ENCODE measurements at regions not wholly inside any gene's neighbourhood (a gene's known extent, or its start where the extent isn't known, plus 50 kb on each side); places are given as distances from the start of the nearest gene placed in this dataset.

GRCh38 chr5:38719916-38720315 lies 125.9 kb upstream of the OSMR start:
- DNase-seq = no peak

- no peak for DNase-seq
These were observed 125.1 kb upstream of the OSMR start for GRCh38 chr5:38720554-38721361.

- no peak for DNase-seq
These were observed 122.9 kb upstream of the OSMR start for GRCh38 chr5:38722918-38723317.

GRCh38 chr5:38723426-38723825 lies 122.4 kb upstream of the OSMR start:
- no peak for DNase-seq

- no peak for DNase-seq
These were observed 121.3 kb upstream of the OSMR start for GRCh38 chr5:38724301-38725030.

GRCh38 chr5:38725371-38725865 lies 120.4 kb upstream of the OSMR start:
- DNase-seq = no peak

- no peak for DNase-seq
These were observed 119.5 kb upstream of the OSMR start for GRCh38 chr5:38726279-38726678.

- DNase-seq = no peak
These were observed 117.8 kb upstream of the OSMR start for GRCh38 chr5:38728029-38728428.

GRCh38 chr5:38731461-38731860 lies 114.4 kb upstream of the OSMR start:
- DNase-seq = no peak

- no peak for DNase-seq
These were observed 111.5 kb upstream of the OSMR start for GRCh38 chr5:38734353-38734752.

GRCh38 chr5:38736089-38736488 lies 109.7 kb upstream of the OSMR start:
- DNase-seq = no peak

GRCh38 chr5:38737976-38738375 lies 107.8 kb upstream of the OSMR start:
- DNase-seq = no peak

- DNase-seq = no peak
These were observed 106.7 kb upstream of the OSMR start for GRCh38 chr5:38739011-38739704.

GRCh38 chr5:38739705-38740045 lies 106.1 kb upstream of the OSMR start:
- DNase-seq = no peak

- no peak for DNase-seq
These were observed 103.0 kb upstream of the OSMR start for GRCh38 chr5:38742821-38743220.

GRCh38 chr5:38743562-38743961 lies 102.2 kb upstream of the OSMR start:
- DNase-seq = no peak

- DNase-seq = no peak
These were observed 99.7 kb upstream of the OSMR start for GRCh38 chr5:38745836-38746732.

GRCh38 chr5:38749861-38750260 lies 96.0 kb upstream of the OSMR start:
- DNase-seq = no peak

- DNase-seq = no peak
These were observed 94.7 kb upstream of the OSMR start for GRCh38 chr5:38751103-38751502.

GRCh38 chr5:38752012-38752536 lies 93.7 kb upstream of the OSMR start:
- DNase-seq = no peak

- no peak for DNase-seq
These were observed 93.2 kb upstream of the OSMR start for GRCh38 chr5:38752622-38753021.

GRCh38 chr5:38753141-38753540 lies 92.7 kb upstream of the OSMR start:
- DNase-seq = no peak

Measured in SHP77 (cell line).